PC-3 (cell line): ENCODE measurements at regions not wholly inside any gene's neighbourhood (a gene's known extent, or its start where the extent isn't known, plus 50 kb on each side); places are given as distances from the start of the nearest gene placed in this dataset.

ENCODE experiments used
- CTCF ChIP-seq: fragments of 300-600 bp; sonication (generic); conservative IDR thresholded peaks from 2 replicates; pipeline ENCODE4 v1.5.1; 2017; ENCODE audit warnings: antibody characterized with exemption, low read depth, mild to moderate bottlenecking, low read length
- EZH2 ChIP-seq: fragments of 300-600 bp; sonication (generic); IDR thresholded peaks from one replicate; pipeline ENCODE4 v1.6.1; 2017; ENCODE audit warnings: antibody characterized with exemption, mild to moderate bottlenecking, low read length; ENCODE audit not compliant: unreplicated experiment
- EZH2phosphoT487 ChIP-seq: fragments of 300-600 bp; sonication (generic); IDR thresholded peaks from 2 replicates; pipeline ENCODE4 v1.6.1; 2018; ENCODE audit warnings: mild to moderate bottlenecking, antibody characterized with exemption, low read length, borderline replicate concordance

DNA sequence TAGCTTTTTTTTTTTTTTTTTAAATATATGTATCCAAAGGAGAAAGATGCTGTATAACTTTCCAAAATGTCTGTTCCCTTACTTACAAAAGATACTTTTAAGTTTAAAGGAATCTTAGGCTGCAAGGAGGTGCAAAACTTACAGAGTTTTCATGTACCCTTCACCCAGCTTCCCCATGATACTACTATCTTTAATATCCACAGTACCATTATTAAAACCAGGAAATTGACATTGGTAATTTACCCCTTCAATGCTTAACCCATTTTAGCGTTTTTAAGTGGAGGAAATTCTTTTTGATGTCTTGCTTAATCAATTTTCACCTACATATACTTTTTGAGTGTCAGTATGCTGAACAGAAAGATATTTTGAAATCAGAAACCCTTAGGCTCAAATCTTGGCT, 310.9 kb downstream of the PRL start:
- TF ChIP-seq CTCF (no peak), EZH2 (no peak), EZH2phosphoT487 (no peak)
